ENCODE measurements at regions not wholly inside any gene's neighbourhood (a gene's known extent, or its start where the extent isn't known, plus 50 kb on each side); places are given as distances from the start of the nearest gene placed in this dataset.

GRCh38 chr10:64503429-64503828 is 982.2 kb downstream of the REEP3 start:
- Histone ChIP-seq H3K36me3 (replicated peaks; ENCODE audit: low read depth, low read length) (no peaks in the 10 kb centered on the region), H3K27ac (ENCODE audit: low read length) (no peak overlapping the region), H4K20me1 (ENCODE audit: insufficient read depth, low read length) (no peaks in the 10 kb centered on the region), H3K27me3 (ENCODE audit: low read depth, low read length) (no peaks in the 10 kb centered on the region), H3K9ac (ENCODE audit: low read length) (no peak overlapping the region), H3K4me2 (ENCODE audit: low read length) (no peak overlapping the region), H3K4me3 (ENCODE audit: low read length) (no peak overlapping the region), H2AFZ (ENCODE audit: low read depth, low read length) (no peak overlapping the region), H3K79me2 (ENCODE audit: low read length) (no peaks in the 10 kb centered on the region), H3K4me1 (ENCODE audit: low read length) (no peaks in the 10 kb centered on the region), H3K9me3 (ENCODE audit: insufficient read depth, low read length) (no peaks in the 10 kb centered on the region)
- TF ChIP-seq CTCF (IDR thresholded peaks at IDR 0.05; ENCODE audit: low read depth, low read length), result no peak
- no peak for TF ChIP-seq EZH2phosphoT487 (IDR thresholded peaks at IDR 0.05; ENCODE audit: low read depth)

- Histone ChIP-seq H4K20me1 (ENCODE audit: insufficient read depth, low read length) (no peaks in the 10 kb centered on the region), H3K79me2 (ENCODE audit: low read length) (no peaks in the 10 kb centered on the region), H2AFZ (ENCODE audit: low read depth, low read length) (no peak overlapping the region), H3K4me3 (ENCODE audit: low read length) (no peak overlapping the region), H3K9me3 (ENCODE audit: insufficient read depth, low read length) (no peaks in the 10 kb centered on the region), H3K4me1 (ENCODE audit: low read length) (no peaks in the 10 kb centered on the region), H3K27ac (ENCODE audit: low read length) (no peak overlapping the region), H3K4me2 (ENCODE audit: low read length) (no peak overlapping the region), H3K36me3 (replicated peaks; ENCODE audit: low read depth, low read length) (no peaks in the 10 kb centered on the region), H3K9ac (ENCODE audit: low read length) (no peak overlapping the region), H3K27me3 (ENCODE audit: low read depth, low read length) (no peaks in the 10 kb centered on the region)
- TF ChIP-seq CTCF (IDR thresholded peaks at IDR 0.05; ENCODE audit: low read depth, low read length) (no peak), EZH2phosphoT487 (IDR thresholded peaks at IDR 0.05; ENCODE audit: low read depth) (no peak)
Measured at GRCh38 chr10:64505501-64505900, 984.3 kb downstream of the REEP3 start.

GRCh38 chr10:64506963-64507362 is 985.8 kb downstream of the REEP3 start:
- Histone ChIP-seq H3K4me1 (ENCODE audit: low read length) (no peaks in the 10 kb centered on the region), H3K4me3 (ENCODE audit: low read length) (no peak overlapping the region), H2AFZ (ENCODE audit: low read depth, low read length) (no peak overlapping the region), H3K9me3 (ENCODE audit: insufficient read depth, low read length) (no peaks in the 10 kb centered on the region), H4K20me1 (ENCODE audit: insufficient read depth, low read length) (no peaks in the 10 kb centered on the region), H3K27ac (ENCODE audit: low read length) (no peak overlapping the region), H3K79me2 (ENCODE audit: low read length) (no peaks in the 10 kb centered on the region), H3K4me2 (ENCODE audit: low read length) (no peak overlapping the region), H3K36me3 (replicated peaks; ENCODE audit: low read depth, low read length) (no peaks in the 10 kb centered on the region), H3K9ac (ENCODE audit: low read length) (no peak overlapping the region), H3K27me3 (ENCODE audit: low read depth, low read length) (no peaks in the 10 kb centered on the region)
- TF ChIP-seq EZH2phosphoT487 (IDR thresholded peaks at IDR 0.05; ENCODE audit: low read depth) (no peak), CTCF (IDR thresholded peaks at IDR 0.05; ENCODE audit: low read depth, low read length) (no peak)

- H3K4me1 ChIP-seq (ENCODE audit: low read length), result no peaks in the 10 kb centered on the region
- TF ChIP-seq EZH2phosphoT487 (IDR thresholded peaks at IDR 0.05; ENCODE audit: low read depth) (no peak), CTCF (IDR thresholded peaks at IDR 0.05; ENCODE audit: low read depth, low read length) (no peak)
- H3K27me3 ChIP-seq (ENCODE audit: low read depth, low read length), result no peaks in the 10 kb centered on the region
- H4K20me1 ChIP-seq (ENCODE audit: insufficient read depth, low read length), result no peaks in the 10 kb centered on the region
- H3K9me3 ChIP-seq (ENCODE audit: insufficient read depth, low read length), result no peaks in the 10 kb centered on the region
- H3K4me3 ChIP-seq (ENCODE audit: low read length), result no peak overlapping the region
- no peak overlapping the region for H2AFZ ChIP-seq (ENCODE audit: low read depth, low read length)
- H3K36me3 ChIP-seq (replicated peaks; ENCODE audit: low read depth, low read length), result no peaks in the 10 kb centered on the region
- H3K4me2 ChIP-seq (ENCODE audit: low read length), result no peak overlapping the region
- H3K9ac ChIP-seq (ENCODE audit: low read length), result no peak overlapping the region
- no peaks in the 10 kb centered on the region for H3K79me2 ChIP-seq (ENCODE audit: low read length)
- no peak overlapping the region for H3K27ac ChIP-seq (ENCODE audit: low read length)
Measured at GRCh38 chr10:64507651-64508028, 986.4 kb downstream of the REEP3 start.
